Keratinocyte (primary cell): ENCODE measurements at regions not wholly inside any gene's neighbourhood (a gene's known extent, or its start where the extent isn't known, plus 50 kb on each side); places are given as distances from the start of the nearest gene placed in this dataset.
A peak's percentile ranks its signal among the peaks of the same experiment; 100 is the strongest.

Source experiments
- DNase-seq: peaks from one replicate; pipeline ENCODE4 v3.0.0-alpha.2; 2011; ENCODE audit warnings: low read depth, missing footprints, low spot score
- FAIRE-seq: peaks from 2 replicates; lab custom pipeline; 2011; peaks lifted over from hg19 to GRCh38; lab: Jason Lieb, UNC
- H2AFZ ChIP-seq: 2 replicates; pipeline ENCODE4 v1.6.0; 2012; ENCODE audit warnings: low read length, control low read depth, inconsistent platforms; ENCODE audit not compliant: control insufficient read depth
- H3K27ac ChIP-seq: 2 replicates; pipeline ENCODE4 v1.5.1; 2011; ENCODE audit warnings: low read length; ENCODE audit not compliant: control insufficient read depth, insufficient read depth
- H3K27me3 ChIP-seq: 3 replicates; pipeline ENCODE4 v1.6.0; 2011; ENCODE audit warnings: low read length; ENCODE audit not compliant: control insufficient read depth, insufficient read depth; ENCODE audit errors: extremely low read depth
- H3K36me3 ChIP-seq, 2 experiments: 2 replicates in 1 of 2; 3 replicates in 1 of 2; pipeline ENCODE4 v1.5.1; 2011; ENCODE audit warnings: low read length in 2 of 2, mild to moderate bottlenecking in 1 of 2; ENCODE audit not compliant: control insufficient read depth in 2 of 2, insufficient read depth in 2 of 2; ENCODE audit errors: extremely low read depth in 1 of 2
- H3K4me1 ChIP-seq: 3 replicates; pipeline ENCODE4 v1.5.1; 2011; ENCODE audit warnings: low read length; ENCODE audit not compliant: control insufficient read depth, insufficient read depth; ENCODE audit errors: extremely low read depth
- H3K4me2 ChIP-seq: 3 replicates; pipeline ENCODE4 v1.6.0; 2011; ENCODE audit warnings: low read depth, low read length; ENCODE audit not compliant: control insufficient read depth, insufficient read depth; ENCODE audit errors: extremely low read depth
- H3K4me3 ChIP-seq, 3 experiments: fragments of 200-600 bp in 1 of 3; sonication (generic) in 1 of 3; 2 replicates in 2 of 3; 3 replicates in 1 of 3; pipeline ENCODE4 v1.5.1; 2011 to 2016; ENCODE audit warnings: low read length in 3 of 3, mild to moderate bottlenecking in 3 of 3, control low read depth in 2 of 3, inconsistent platforms in 1 of 3, low read depth in 1 of 3, mixed read lengths in 1 of 3, mixed run types in 1 of 3, moderate library complexity in 1 of 3; ENCODE audit not compliant: control insufficient read depth in 2 of 3, insufficient read depth in 2 of 3; ENCODE audit errors: extremely low read depth in 1 of 3
- H3K79me2 ChIP-seq: 2 replicates; pipeline ENCODE4 v1.6.0; 2012; ENCODE audit warnings: low read length; ENCODE audit not compliant: control insufficient read depth, insufficient read depth
- H3K9ac ChIP-seq: 3 replicates; pipeline ENCODE4 v1.6.0; 2011; ENCODE audit warnings: low read length; ENCODE audit not compliant: control insufficient read depth, insufficient read depth; ENCODE audit errors: extremely low read depth
- H3K9me1 ChIP-seq: 3 replicates; pipeline ENCODE4 v1.6.0; 2011; ENCODE audit warnings: low read length; ENCODE audit not compliant: control insufficient read depth, insufficient read depth; ENCODE audit errors: extremely low read depth
- H3K9me3 ChIP-seq: 2 replicates; pipeline ENCODE4 v1.5.1; 2012; ENCODE audit warnings: low read depth, low read length; ENCODE audit not compliant: control insufficient read depth
- H4K20me1 ChIP-seq: 3 replicates; pipeline ENCODE4 v1.6.0; 2011; ENCODE audit warnings: low read length; ENCODE audit not compliant: control insufficient read depth, insufficient read depth; ENCODE audit errors: extremely low read depth
- CTCF ChIP-seq, 3 experiments: IDR thresholded peaks in 1 of 3; conservative IDR thresholded peaks in 1 of 3; optimal IDR thresholded peaks in 1 of 3; 2 replicates in 2 of 3; 3 replicates in 1 of 3; pipeline versions ENCODE3 to v1.5.1; 2011; ENCODE audit warnings: low read length in 3 of 3, mild to moderate bottlenecking in 3 of 3, moderate library complexity in 2 of 3, control low read depth in 1 of 3, inconsistent platforms in 1 of 3; ENCODE audit not compliant: insufficient read depth in 2 of 3; ENCODE audit errors: extremely low read depth in 1 of 3
- EZH2 ChIP-seq: IDR thresholded peaks from one replicate; pipeline ENCODE4 v1.6.1; 2012; ENCODE audit warnings: inconsistent platforms, mild to moderate bottlenecking, low read length, moderate library complexity
- dilution Hi-C: fragments of 300-500 bp; cut with MboI; formaldehyde crosslinking; loops from one replicate; pipeline ENCODE4 v1.7.0; 2020; ENCODE audit warnings: low sequenced_read_pairs; ENCODE audit not compliant: extremely low pct_ligation_motif_present

GRCh38 chr4:31236639-31237173, 516.5 kb downstream of the PCDH7 start:
- no peak overlapping the region for H2AFZ ChIP-seq
- dilution Hi-C loops, result no loop called here
- no peak overlapping the region for H3K9ac ChIP-seq
- no peaks in the 10 kb centered on the region for H4K20me1 ChIP-seq
- H3K27ac ChIP-seq, result no peak overlapping the region
- DNase-seq, result no peak
- FAIRE-seq, result no peak
- no peaks in the 10 kb centered on the region for H3K27me3 ChIP-seq
- TF ChIP-seq EZH2 (no peak), CTCF (optimal IDR thresholded peaks at IDR 0.05 in 1 of 3, IDR thresholded peaks at IDR 0.05 in 1 of 3, conservative IDR thresholded peaks at IDR 0.05 in 1 of 3; ENCODE audit: extremely low read depth in 1 of 3, insufficient read depth in 2 of 3, low read length in 3 of 3) (no peak)
- H3K4me3 ChIP-seq, result no peak overlapping the region
- peaks cover 16% of the 10 kb centered on the region for H3K4me1 ChIP-seq
- no peaks in the 10 kb centered on the region for H3K9me3 ChIP-seq
- no peaks in the 10 kb centered on the region for H3K9me1 ChIP-seq
- H3K36me3 ChIP-seq, result no peaks in the 10 kb centered on the region
- no peaks in the 10 kb centered on the region for H3K79me2 ChIP-seq
- no peak overlapping the region for H3K4me2 ChIP-seq

- Histone ChIP-seq H3K4me2 (no peak overlapping the region), H3K9me1 (no peaks in the 10 kb centered on the region), H3K9me3 (no peaks in the 10 kb centered on the region), H3K79me2 (no peaks in the 10 kb centered on the region), H3K9ac (no peak overlapping the region), H3K27ac (no peak overlapping the region), H3K27me3 (no peaks in the 10 kb centered on the region), H3K4me3 (no peak overlapping the region), H2AFZ (no peak overlapping the region), H3K36me3 (no peaks in the 10 kb centered on the region), H3K4me1 (peaks cover 16% of the 10 kb centered on the region), H4K20me1 (no peaks in the 10 kb centered on the region)
- DNase-seq (no peak), FAIRE-seq (peak; percentile 67)
- no peak for TF ChIP-seq CTCF (optimal IDR thresholded peaks at IDR 0.05 in 1 of 3, IDR thresholded peaks at IDR 0.05 in 1 of 3, conservative IDR thresholded peaks at IDR 0.05 in 1 of 3; ENCODE audit: extremely low read depth in 1 of 3, insufficient read depth in 2 of 3, low read length in 3 of 3)
- TF ChIP-seq EZH2, result no peak
- dilution Hi-C loops, result no loop called here
These were observed 517.1 kb downstream of the PCDH7 start for GRCh38 chr4:31237233-31237632.
